Keratinocyte (primary cell): ENCODE measurements at regions not wholly inside any gene's neighbourhood (a gene's known extent, or its start where the extent isn't known, plus 50 kb on each side); places are given as distances from the start of the nearest gene placed in this dataset.

Experiments
- CTCF ChIP-seq, 3 experiments: IDR thresholded peaks in 1 of 3; conservative IDR thresholded peaks in 1 of 3; optimal IDR thresholded peaks in 1 of 3; 2 replicates in 2 of 3; 3 replicates in 1 of 3; pipeline versions ENCODE3 to v1.5.1; 2011; ENCODE audit warnings: low read length in 3 of 3, mild to moderate bottlenecking in 3 of 3, moderate library complexity in 2 of 3, control low read depth in 1 of 3, inconsistent platforms in 1 of 3; ENCODE audit not compliant: insufficient read depth in 2 of 3; ENCODE audit errors: extremely low read depth in 1 of 3
- EZH2 ChIP-seq: IDR thresholded peaks from one replicate; pipeline ENCODE4 v1.6.1; 2012; ENCODE audit warnings: inconsistent platforms, mild to moderate bottlenecking, low read length, moderate library complexity

- TF ChIP-seq CTCF (optimal IDR thresholded peaks at IDR 0.05 in 1 of 3, IDR thresholded peaks at IDR 0.05 in 1 of 3, conservative IDR thresholded peaks at IDR 0.05 in 1 of 3; ENCODE audit: extremely low read depth in 1 of 3, insufficient read depth in 2 of 3, low read length in 3 of 3) (no peak), EZH2 (no peak)
Measured at GRCh38 chr11:70854201-70854600, 398.2 kb downstream of the SHANK2 start.
